ENCODE measurements at regions not wholly inside any gene's neighbourhood (a gene's known extent, or its start where the extent isn't known, plus 50 kb on each side); places are given as distances from the start of the nearest gene placed in this dataset.

GRCh38 chr1:117278531-117278930 lies 67.8 kb upstream of the VTCN1 start:
- peak overlapping the region; percentile 30 for H2BK12ac ChIP-seq (ENCODE audit: low read length)
- H3K9ac ChIP-seq (ENCODE audit: low read length), result no peak overlapping the region
- no peak overlapping the region for H4K91ac ChIP-seq (ENCODE audit: low read depth, low read length)
- no peak overlapping the region for H2BK120ac ChIP-seq (ENCODE audit: insufficient read depth, low read length, poor library complexity)
- no peak overlapping the region for H2AK5ac ChIP-seq (ENCODE audit: low read length)
- H4K8ac ChIP-seq (ENCODE audit: low read depth, low read length), result no peak overlapping the region
- no peak overlapping the region for H2BK5ac ChIP-seq (ENCODE audit: low read depth, low read length, poor library complexity)
- H2AFZ ChIP-seq (ENCODE audit: insufficient read depth, low read length, poor library complexity), result no peak overlapping the region
- H4K12ac ChIP-seq (ENCODE audit: low read depth, low read length), result no peak overlapping the region
- H3K14ac ChIP-seq (ENCODE audit: low read length), result no peak overlapping the region
- no peaks in the 10 kb centered on the region for H3K36me3 ChIP-seq (ENCODE audit: control insufficient read depth in 1 of 2, insufficient read depth in 2 of 2, low read length in 2 of 2)
- no CpG with 5 or more reads among the region's 5 CpGs for WGBS (ENCODE audit: extremely low coverage, insufficient coverage, insufficient read length)
- H3K4me1 ChIP-seq (ENCODE audit: control insufficient read depth in 1 of 2, insufficient read depth in 2 of 2, low read length in 2 of 2), result peaks cover 0 to 4% of the 10 kb centered on the region in 2 experiments
- no peaks in the 10 kb centered on the region for H3K79me2 ChIP-seq (ENCODE audit: control insufficient read depth, insufficient read depth, low read length, poor library complexity)
- no peak for DNase-seq
- H3K4me2 ChIP-seq (ENCODE audit: low read length), result no peak overlapping the region
- no peaks in the 10 kb centered on the region for H3K27me3 ChIP-seq (ENCODE audit: insufficient read depth, low read length)
- H3K23ac ChIP-seq (ENCODE audit: low read length), result no peak overlapping the region
- no peak overlapping the region for H3K18ac ChIP-seq (ENCODE audit: low read length)
- no peak overlapping the region for H3K4me3 ChIP-seq (ENCODE audit: low read depth, low read length)
- H3K4ac ChIP-seq (ENCODE audit: low read depth, low read length), result no peak overlapping the region
- no peak overlapping the region for H3K27ac ChIP-seq (ENCODE audit: low read depth, low read length)
- peaks cover 2% of the 10 kb centered on the region for H3K79me1 ChIP-seq (ENCODE audit: low read length)
- H3K9me3 ChIP-seq (ENCODE audit: insufficient read depth, low read depth, low read length), result no peaks in the 10 kb centered on the region

GRCh38 chr1:117275055-117275454 lies 64.3 kb upstream of the VTCN1 start:
- Histone ChIP-seq H3K4me1 (ENCODE audit: control insufficient read depth in 1 of 2, insufficient read depth in 2 of 2, low read length in 2 of 2) (peaks cover 6 to 8% of the 10 kb centered on the region in 2 experiments), H4K12ac (ENCODE audit: low read depth, low read length) (no peak overlapping the region), H3K79me2 (ENCODE audit: control insufficient read depth, insufficient read depth, low read length, poor library complexity) (peaks cover 2% of the 10 kb centered on the region), H3K4me3 (ENCODE audit: low read depth, low read length) (no peak overlapping the region), H3K79me1 (ENCODE audit: low read length) (peaks cover 13% of the 10 kb centered on the region), H2AK5ac (ENCODE audit: low read length) (no peak overlapping the region), H4K91ac (ENCODE audit: low read depth, low read length) (peak overlapping the region; percentile 21), H3K4ac (ENCODE audit: low read depth, low read length) (no peak overlapping the region), H3K14ac (ENCODE audit: low read length) (no peak overlapping the region), H3K4me2 (ENCODE audit: low read length) (no peak overlapping the region), H3K23ac (ENCODE audit: low read length) (no peak overlapping the region), H2BK120ac (ENCODE audit: insufficient read depth, low read length, poor library complexity) (no peak overlapping the region), H2AFZ (ENCODE audit: insufficient read depth, low read length, poor library complexity) (no peak overlapping the region), H3K9ac (ENCODE audit: low read length) (no peak overlapping the region), H3K27me3 (ENCODE audit: insufficient read depth, low read length) (no peaks in the 10 kb centered on the region), H4K8ac (ENCODE audit: low read depth, low read length) (no peak overlapping the region), H3K18ac (ENCODE audit: low read length) (no peak overlapping the region), H3K9me3 (ENCODE audit: insufficient read depth, low read depth, low read length) (no peaks in the 10 kb centered on the region), H2BK5ac (ENCODE audit: low read depth, low read length, poor library complexity) (no peak overlapping the region), H3K36me3 (ENCODE audit: control insufficient read depth in 1 of 2, insufficient read depth in 2 of 2, low read length in 2 of 2) (no peaks in the 10 kb centered on the region), H3K27ac (ENCODE audit: low read depth, low read length) (no peak overlapping the region), H2BK12ac (ENCODE audit: low read length) (no peak overlapping the region)
- no peak for DNase-seq
- WGBS (ENCODE audit: extremely low coverage, insufficient coverage, insufficient read length), result no CpG with 5 or more reads among the region's 2 CpGs

GRCh38 chr1:117271959-117272358 lies 61.2 kb upstream of the VTCN1 start:
- no peak overlapping the region for H3K23ac ChIP-seq (ENCODE audit: low read length)
- peak overlapping the region; percentile 17 for H4K8ac ChIP-seq (ENCODE audit: low read depth, low read length)
- H2AK5ac ChIP-seq (ENCODE audit: low read length), result no peak overlapping the region
- H3K79me1 ChIP-seq (ENCODE audit: low read length), result peaks cover 35% of the 10 kb centered on the region
- no peaks in the 10 kb centered on the region for H3K27me3 ChIP-seq (ENCODE audit: insufficient read depth, low read length)
- H3K36me3 ChIP-seq (ENCODE audit: control insufficient read depth in 1 of 2, insufficient read depth in 2 of 2, low read length in 2 of 2), result no peaks in the 10 kb centered on the region
- no peak overlapping the region for H4K91ac ChIP-seq (ENCODE audit: low read depth, low read length)
- H3K14ac ChIP-seq (ENCODE audit: low read length), result no peak overlapping the region
- no peak overlapping the region for H3K9ac ChIP-seq (ENCODE audit: low read length)
- no peak overlapping the region for H3K18ac ChIP-seq (ENCODE audit: low read length)
- no peak overlapping the region for H3K4ac ChIP-seq (ENCODE audit: low read depth, low read length)
- no peak overlapping the region for H3K4me2 ChIP-seq (ENCODE audit: low read length)
- peak overlapping the region; percentile 97 for H3K27ac ChIP-seq (ENCODE audit: low read depth, low read length)
- peaks cover 7% of the 10 kb centered on the region for H3K79me2 ChIP-seq (ENCODE audit: control insufficient read depth, insufficient read depth, low read length, poor library complexity)
- peak; percentile 40 to 77 for DNase-seq
- no peak overlapping the region for H2AFZ ChIP-seq (ENCODE audit: insufficient read depth, low read length, poor library complexity)
- peak overlapping the region; percentile 69 for H2BK12ac ChIP-seq (ENCODE audit: low read length)
- WGBS (ENCODE audit: extremely low coverage, insufficient coverage, insufficient read length), result no CpG with 5 or more reads among the region's 4 CpGs
- peaks cover 17 to 23% of the 10 kb centered on the region in 2 experiments for H3K4me1 ChIP-seq (ENCODE audit: control insufficient read depth in 1 of 2, insufficient read depth in 2 of 2, low read length in 2 of 2)
- peak overlapping the region; percentile 93 for H2BK5ac ChIP-seq (ENCODE audit: low read depth, low read length, poor library complexity)
- no peak overlapping the region for H3K4me3 ChIP-seq (ENCODE audit: low read depth, low read length)
- H3K9me3 ChIP-seq (ENCODE audit: insufficient read depth, low read depth, low read length), result no peaks in the 10 kb centered on the region
- H4K12ac ChIP-seq (ENCODE audit: low read depth, low read length), result no peak overlapping the region
- H2BK120ac ChIP-seq (ENCODE audit: insufficient read depth, low read length, poor library complexity), result peak overlapping the region; percentile 94

GRCh38 chr1:117271129-117271528 lies 60.4 kb upstream of the VTCN1 start:
- H3K23ac ChIP-seq (ENCODE audit: low read length), result no peak overlapping the region
- no peak overlapping the region for H4K12ac ChIP-seq (ENCODE audit: low read depth, low read length)
- no peaks in the 10 kb centered on the region for H3K36me3 ChIP-seq (ENCODE audit: control insufficient read depth in 1 of 2, insufficient read depth in 2 of 2, low read length in 2 of 2)
- no CpG with 5 or more reads among the region's 5 CpGs for WGBS (ENCODE audit: extremely low coverage, insufficient coverage, insufficient read length)
- H2BK12ac ChIP-seq (ENCODE audit: low read length), result peak overlapping the region; percentile 69
- peak overlapping the region; percentile 95 for H4K91ac ChIP-seq (ENCODE audit: low read depth, low read length)
- H3K14ac ChIP-seq (ENCODE audit: low read length), result peak overlapping the region; percentile 53
- peaks cover 7% of the 10 kb centered on the region for H3K79me2 ChIP-seq (ENCODE audit: control insufficient read depth, insufficient read depth, low read length, poor library complexity)
- peak overlapping the region; percentile 12 for H3K4ac ChIP-seq (ENCODE audit: low read depth, low read length)
- no peak overlapping the region for H3K4me3 ChIP-seq (ENCODE audit: low read depth, low read length)
- H3K27ac ChIP-seq (ENCODE audit: low read depth, low read length), result peak overlapping the region; percentile 97
- H2AK5ac ChIP-seq (ENCODE audit: low read length), result peak overlapping the region; percentile 49
- H3K4me1 ChIP-seq (ENCODE audit: control insufficient read depth in 1 of 2, insufficient read depth in 2 of 2, low read length in 2 of 2), result peaks cover 20 to 27% of the 10 kb centered on the region in 2 experiments
- peak overlapping the region; percentile 91 for H2BK120ac ChIP-seq (ENCODE audit: insufficient read depth, low read length, poor library complexity)
- peak overlapping the region; percentile 9 for H4K8ac ChIP-seq (ENCODE audit: low read depth, low read length)
- peaks cover 41% of the 10 kb centered on the region for H3K79me1 ChIP-seq (ENCODE audit: low read length)
- H2AFZ ChIP-seq (ENCODE audit: insufficient read depth, low read length, poor library complexity), result no peak overlapping the region
- no peak overlapping the region for H3K9ac ChIP-seq (ENCODE audit: low read length)
- H3K27me3 ChIP-seq (ENCODE audit: insufficient read depth, low read length), result no peaks in the 10 kb centered on the region
- no peak overlapping the region for H3K18ac ChIP-seq (ENCODE audit: low read length)
- no peaks in the 10 kb centered on the region for H3K9me3 ChIP-seq (ENCODE audit: insufficient read depth, low read depth, low read length)
- H3K4me2 ChIP-seq (ENCODE audit: low read length), result no peak overlapping the region
- H2BK5ac ChIP-seq (ENCODE audit: low read depth, low read length, poor library complexity), result peak overlapping the region; percentile 74
- DNase-seq, result no peak

Data from trophoblast cell (in vitro differentiated cells and primary cell).